OCI-LY7 (cell line): ENCODE measurements at regions not wholly inside any gene's neighbourhood (a gene's known extent, or its start where the extent isn't known, plus 50 kb on each side); places are given as distances from the start of the nearest gene placed in this dataset.

Experiments
- BruUV-seq: library from RNA; stranded (reverse); fragments of 400-500 nt; replicated peaks from 2 replicates; lab custom pipeline; 2021; lab: Mats Ljungman, UMichigan
- CTCF ChIA-PET: fragments of 300-600 bp; sonication (Branson Sonifier 250); formaldehyde crosslinking; loops from one replicate; lab custom pipeline; 2022; ENCODE audit warnings: antibody characterized with exemption; ENCODE audit not compliant: unreplicated experiment; lab: Charles Lee
- POLR2A ChIA-PET: fragments of 300-600 bp; sonication (Branson Sonifier 250); formaldehyde crosslinking; loops from one replicate; lab custom pipeline; 2022; ENCODE audit warnings: antibody characterized with exemption; lab: Charles Lee
- DNase-seq: peaks from one replicate; pipeline ENCODE4 v3.0.0-alpha.2; 2015; ENCODE audit warnings: low spot score
- H2AFZ ChIP-seq: fragments of 200-600 bp; sonication (generic), shearing (Covaris generic); 2 replicates; pipeline ENCODE4 v1.6.1; 2014; ENCODE audit warnings: mild to moderate bottlenecking, antibody characterized with exemption, low read length, moderate library complexity
- H3K27ac ChIP-seq: fragments of 200-600 bp; sonication (generic); 2 replicates; pipeline ENCODE4 v1.5.1; 2014; ENCODE audit warnings: mixed run types, low read depth, mild to moderate bottlenecking, moderate library complexity, low read length, inconsistent platforms; ENCODE audit not compliant: poor library complexity, severe bottlenecking
- H3K36me3 ChIP-seq: fragments of 200-600 bp; sonication (generic); 2 replicates; pipeline ENCODE4 v1.6.1; 2014; ENCODE audit warnings: mild to moderate bottlenecking, antibody characterized with exemption, low read length, moderate library complexity, mixed read lengths; ENCODE audit not compliant: insufficient read depth
- H3K4me1 ChIP-seq: fragments of 200-600 bp; sonication (generic); 2 replicates; pipeline ENCODE4 v1.5.1; 2014; ENCODE audit warnings: mild to moderate bottlenecking, low read length; ENCODE audit not compliant: insufficient read depth, poor library complexity, severe bottlenecking
- H3K4me2 ChIP-seq: fragments of 200-600 bp; sonication (generic); 2 replicates; pipeline ENCODE4 v1.6.1; 2014; ENCODE audit warnings: mild to moderate bottlenecking, low read length
- H3K4me3 ChIP-seq: fragments of 200-600 bp; sonication (generic); 2 replicates; pipeline ENCODE4 v1.5.1; 2014; ENCODE audit warnings: mild to moderate bottlenecking, low read depth, low read length; ENCODE audit not compliant: poor library complexity, severe bottlenecking
- H3K79me2 ChIP-seq: fragments of 200-600 bp; sonication (generic); 2 replicates; pipeline ENCODE4 v1.6.1; 2016; ENCODE audit warnings: low read depth, mild to moderate bottlenecking, low read length, moderate library complexity, mixed read lengths; ENCODE audit not compliant: insufficient read depth
- H3K9me2 ChIP-seq: fragments of 200-600 bp; sonication (generic); 2 replicates; pipeline ENCODE4 v1.6.1; 2016; ENCODE audit warnings: mild to moderate bottlenecking, low read length, mixed read lengths; ENCODE audit not compliant: insufficient read depth
- H3K9me3 ChIP-seq: fragments of 200-600 bp; sonication (generic); 2 replicates; pipeline ENCODE4 v1.6.1; 2014; ENCODE audit warnings: mild to moderate bottlenecking, mixed run types, low read length, mixed read lengths
- H4K20me1 ChIP-seq: fragments of 200-600 bp; sonication (generic); 2 replicates; pipeline ENCODE4 v1.6.1; 2014; ENCODE audit warnings: mild to moderate bottlenecking, antibody characterized with exemption, low read length, moderate library complexity, mixed read lengths; ENCODE audit not compliant: insufficient read depth
- EZH2phosphoT487 ChIP-seq: fragments of 200-600 bp; sonication (generic); IDR thresholded peaks from 2 replicates; pipeline ENCODE4 v1.6.1; 2018; ENCODE audit warnings: low read depth, borderline replicate concordance, mild to moderate bottlenecking, mixed run types, antibody characterized with exemption, low read length, moderate library complexity, mixed read lengths
- intact Hi-C: fragments of 100-400 bp; cut with micrococcal nuclease; formaldehyde crosslinking; loops from one replicate; pipeline ENCODE4 v1.10.0; 2022; ENCODE audit not compliant: unreplicated experiment
- TF ChIP-seq, protein P1 (sequence below): fragments of 200-600 bp; sonication (generic); conservative IDR thresholded peaks from 2 replicates; pipeline ENCODE4 v1.5.1; 2014; ENCODE audit warnings: mild to moderate bottlenecking, antibody characterized with exemption, low read length, moderate library complexity, mixed read lengths

DNA sequence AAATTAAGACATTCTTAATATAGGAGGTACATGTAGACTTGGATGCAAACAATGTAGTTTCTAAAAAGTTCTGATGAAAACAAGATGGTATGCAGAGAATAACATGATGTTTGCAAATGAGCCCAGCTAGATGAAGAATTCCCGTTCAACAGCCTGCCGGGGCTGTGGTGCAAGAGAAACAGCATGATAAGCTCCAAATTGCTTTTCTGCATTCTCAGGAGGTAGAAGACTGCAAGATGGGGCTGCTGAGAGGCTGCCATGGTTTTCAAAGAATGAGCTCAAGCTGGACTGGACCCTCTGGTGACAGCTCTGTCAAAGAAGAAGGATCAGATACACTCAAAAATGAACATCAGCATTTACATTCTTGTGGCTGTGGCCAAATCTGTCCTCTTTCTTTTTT lies 73.4 kb upstream of the PALS2 start:
- H3K27ac ChIP-seq: no peak overlapping the region
- no peak for DNase-seq
- ChIA-PET POLR2A (interaction anchor here (0.6 kb wide), 1 partner anchor 50 kb away, joined by 5 read pairs; no protein-coding TSS in a partner anchor), CTCF (no interaction called here)
- H3K4me1 ChIP-seq: no peaks in the 10 kb centered on the region
- H3K79me2 ChIP-seq: no peaks in the 10 kb centered on the region
- no peaks in the 10 kb centered on the region for H4K20me1 ChIP-seq
- H3K36me3 ChIP-seq: no peaks in the 10 kb centered on the region
- no peak overlapping the region for H3K4me3 ChIP-seq
- no peak overlapping the region for H3K4me2 ChIP-seq
- BruUV-seq: no TSS peak
- H3K9me2 ChIP-seq: no peaks in the 10 kb centered on the region
- intact Hi-C loops: no loop called here
- no peak overlapping the region for H2AFZ ChIP-seq
- no peaks in the 10 kb centered on the region for H3K9me3 ChIP-seq
- TF ChIP-seq, protein P1, sequence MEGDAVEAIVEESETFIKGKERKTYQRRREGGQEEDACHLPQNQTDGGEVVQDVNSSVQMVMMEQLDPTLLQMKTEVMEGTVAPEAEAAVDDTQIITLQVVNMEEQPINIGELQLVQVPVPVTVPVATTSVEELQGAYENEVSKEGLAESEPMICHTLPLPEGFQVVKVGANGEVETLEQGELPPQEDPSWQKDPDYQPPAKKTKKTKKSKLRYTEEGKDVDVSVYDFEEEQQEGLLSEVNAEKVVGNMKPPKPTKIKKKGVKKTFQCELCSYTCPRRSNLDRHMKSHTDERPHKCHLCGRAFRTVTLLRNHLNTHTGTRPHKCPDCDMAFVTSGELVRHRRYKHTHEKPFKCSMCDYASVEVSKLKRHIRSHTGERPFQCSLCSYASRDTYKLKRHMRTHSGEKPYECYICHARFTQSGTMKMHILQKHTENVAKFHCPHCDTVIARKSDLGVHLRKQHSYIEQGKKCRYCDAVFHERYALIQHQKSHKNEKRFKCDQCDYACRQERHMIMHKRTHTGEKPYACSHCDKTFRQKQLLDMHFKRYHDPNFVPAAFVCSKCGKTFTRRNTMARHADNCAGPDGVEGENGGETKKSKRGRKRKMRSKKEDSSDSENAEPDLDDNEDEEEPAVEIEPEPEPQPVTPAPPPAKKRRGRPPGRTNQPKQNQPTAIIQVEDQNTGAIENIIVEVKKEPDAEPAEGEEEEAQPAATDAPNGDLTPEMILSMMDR: no peak
- no peak for TF ChIP-seq EZH2phosphoT487

DNA sequence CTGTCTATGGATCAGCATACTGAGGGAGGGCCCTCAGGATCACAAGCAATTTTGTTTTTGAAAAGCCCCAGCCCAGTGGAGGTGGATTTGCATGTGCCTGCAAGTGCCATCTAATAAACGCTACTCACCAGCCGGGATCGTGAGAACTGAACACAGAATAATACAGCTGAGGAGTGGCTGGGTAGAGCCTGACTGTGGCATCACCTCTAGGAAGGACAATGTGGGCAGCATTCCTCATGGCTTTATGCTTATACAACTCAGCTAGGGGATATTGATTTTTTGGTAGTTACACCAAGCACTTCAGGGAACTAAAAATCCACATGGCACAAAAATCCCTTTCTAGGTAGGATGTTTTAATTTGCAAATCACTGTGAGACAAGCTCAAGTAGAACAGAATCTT lies 72.7 kb upstream of the PALS2 start:
- Histone ChIP-seq H3K79me2 (no peaks in the 10 kb centered on the region), H3K9me3 (no peaks in the 10 kb centered on the region), H3K4me1 (no peaks in the 10 kb centered on the region), H4K20me1 (no peaks in the 10 kb centered on the region), H2AFZ (no peak overlapping the region), H3K4me2 (no peak overlapping the region), H3K4me3 (no peak overlapping the region), H3K27ac (no peak overlapping the region), H3K9me2 (no peaks in the 10 kb centered on the region), H3K36me3 (no peaks in the 10 kb centered on the region)
- TF ChIP-seq EZH2phosphoT487: no peak
- TF ChIP-seq, protein P1: no peak
- ChIA-PET POLR2A (interaction anchor here (0.6 kb wide), 1 partner anchor 22 kb away, joined by 3 read pairs; no protein-coding TSS in a partner anchor), CTCF (no interaction called here)
- no peak for DNase-seq
- intact Hi-C loops: no loop called here
- no TSS peak for BruUV-seq

DNA sequence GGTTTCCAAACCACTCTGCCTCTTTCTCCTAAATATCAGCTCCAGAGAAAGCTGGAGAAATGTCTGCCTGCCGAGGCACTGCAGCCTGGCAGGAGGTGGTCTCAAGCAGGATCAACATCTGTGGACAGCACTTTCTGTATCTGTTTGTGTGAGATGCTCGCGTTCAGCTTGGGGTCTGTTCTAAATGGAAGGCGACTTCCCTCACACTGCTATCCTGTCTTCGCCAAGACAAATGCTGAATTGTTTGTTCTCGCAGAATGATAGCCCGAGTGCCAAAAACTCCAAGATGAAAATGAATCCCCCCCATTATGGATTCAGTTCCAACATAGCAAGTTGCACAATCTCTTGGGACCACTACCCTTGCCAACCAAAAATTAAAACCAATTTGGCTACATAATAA lies 72.2 kb upstream of the PALS2 start:
- BruUV-seq: no TSS peak
- Histone ChIP-seq H3K9me3 (no peaks in the 10 kb centered on the region), H2AFZ (no peak overlapping the region), H3K4me2 (no peak overlapping the region), H3K36me3 (no peaks in the 10 kb centered on the region), H3K9me2 (no peaks in the 10 kb centered on the region), H3K27ac (no peak overlapping the region), H3K79me2 (no peaks in the 10 kb centered on the region), H3K4me3 (no peak overlapping the region), H3K4me1 (no peaks in the 10 kb centered on the region), H4K20me1 (no peaks in the 10 kb centered on the region)
- DNase-seq: no peak
- intact Hi-C loops: no loop called here
- ChIA-PET POLR2A (interaction anchor here (0.6 kb wide), 1 partner anchor 23 kb away, joined by 3 read pairs; no protein-coding TSS in a partner anchor), CTCF (no interaction called here)
- TF ChIP-seq EZH2phosphoT487: no peak
- TF ChIP-seq, protein P1: no peak
